Endothelial cell of umbilical vein (primary cell): ENCODE measurements at regions not wholly inside any gene's neighbourhood (a gene's known extent, or its start where the extent isn't known, plus 50 kb on each side); places are given as distances from the start of the nearest gene placed in this dataset.
"Not testable (repeated sequence)": the region's sequence is repeated elsewhere in the genome, so short reads cannot be mapped to it uniquely, and the experiment has no call there.

Source experiments
- BruUV-seq: library from RNA; stranded (reverse); fragments of 400-500 nt; replicated peaks from 2 replicates; lab custom pipeline; 2021; lab: Mats Ljungman, UMichigan
- CTCF ChIA-PET: fragments of 300-600, 350-600 bp; sonication (Branson Sonifier 250); formaldehyde crosslinking; loops from one replicate; lab custom pipeline; 2021; ENCODE audit warnings: antibody characterized with exemption, inconsistent platforms; lab: Charles Lee
- POLR2A ChIA-PET: fragments of 300-600, 350-600 bp; sonication (Branson Sonifier 250); formaldehyde crosslinking; loops from one replicate; lab custom pipeline; 2021; ENCODE audit warnings: antibody characterized with exemption, inconsistent platforms; lab: Charles Lee
- DNase-seq: peaks from one replicate; pipeline ENCODE4 v3.0.0-alpha.2; 2011; ENCODE audit warnings: low read depth, low spot score
- FAIRE-seq: peaks from 2 replicates; lab custom pipeline; 2011; peaks lifted over from hg19 to GRCh38; lab: Jason Lieb, UNC
- H2AFZ ChIP-seq: 2 replicates; pipeline ENCODE4 v1.6.0; 2012; ENCODE audit warnings: low read depth, low read length, control low read depth, inconsistent platforms
- H3K27ac ChIP-seq: 2 replicates; pipeline ENCODE4 v1.5.1; 2011; ENCODE audit warnings: low read depth, mild to moderate bottlenecking, control low read depth, low read length, moderate library complexity; ENCODE audit not compliant: insufficient read depth
- H3K27me3 ChIP-seq, 2 experiments: 2 replicates each; pipeline versions ENCODE4 v1.6.0 to v1.6.1; 2011; ENCODE audit warnings: low read length in 2 of 2, mixed read lengths in 1 of 2; ENCODE audit not compliant: control insufficient read depth in 2 of 2, insufficient read depth in 2 of 2
- H3K36me3 ChIP-seq, 2 experiments: 2 replicates in 1 of 2; 3 replicates in 1 of 2; pipeline ENCODE4 v1.5.1; 2011; ENCODE audit warnings: low read length in 2 of 2, mild to moderate bottlenecking in 1 of 2, moderate library complexity in 1 of 2; ENCODE audit not compliant: control insufficient read depth in 2 of 2, insufficient read depth in 2 of 2; ENCODE audit errors: extremely low read depth in 1 of 2
- H3K4me1 ChIP-seq: 3 replicates; pipeline ENCODE4 v1.5.1; 2011; ENCODE audit warnings: mild to moderate bottlenecking, low read length; ENCODE audit not compliant: control insufficient read depth, insufficient read depth; ENCODE audit errors: extremely low read depth
- H3K4me2 ChIP-seq: 2 replicates; pipeline ENCODE4 v1.6.1; 2011; ENCODE audit warnings: low read length, control low read depth, mixed read lengths; ENCODE audit not compliant: insufficient read depth
- H3K4me3 ChIP-seq, 3 experiments: fragments of 200-600 bp in 1 of 3; sonication (generic), shearing (Covaris generic) in 1 of 3; replicated peaks in 1 of 3; 2 replicates each; pipeline ENCODE4 v1.5.1; 2011 to 2016; ENCODE audit warnings: control low read depth in 3 of 3, low read length in 3 of 3, mild to moderate bottlenecking in 2 of 3, inconsistent platforms in 1 of 3, low read depth in 1 of 3, moderate library complexity in 1 of 3; ENCODE audit not compliant: insufficient read depth in 1 of 3
- H3K79me2 ChIP-seq: 2 replicates; pipeline ENCODE4 v1.6.0; 2012; ENCODE audit warnings: low read length, inconsistent platforms; ENCODE audit not compliant: control insufficient read depth, insufficient read depth
- H3K9ac ChIP-seq: replicated peaks from 2 replicates; pipeline ENCODE3; 2011; ENCODE audit warnings: low read length, control low read depth; ENCODE audit not compliant: insufficient read depth; ENCODE audit errors: extremely low read depth
- H3K9me1 ChIP-seq: replicated peaks from 3 replicates; pipeline ENCODE4 v1.6.0; 2011; ENCODE audit warnings: mild to moderate bottlenecking, low read length; ENCODE audit not compliant: control insufficient read depth, insufficient read depth; ENCODE audit errors: extremely low read depth
- H3K9me3 ChIP-seq: replicated peaks from 2 replicates; pipeline ENCODE4 v1.5.1; 2012; ENCODE audit warnings: low read length, inconsistent platforms; ENCODE audit not compliant: control insufficient read depth, insufficient read depth
- H4K20me1 ChIP-seq: replicated peaks from 2 replicates; pipeline ENCODE3; 2011; ENCODE audit warnings: mild to moderate bottlenecking, low read length; ENCODE audit not compliant: control insufficient read depth, insufficient read depth; ENCODE audit errors: extremely low read depth
- CTCF ChIP-seq, 2 donors: IDR thresholded peaks; 1 replicate in 1 of 2; 2 replicates in 1 of 2; pipeline ENCODE4 v1.5.1; 2011; ENCODE audit warnings: low read length in 2 of 2, mild to moderate bottlenecking in 2 of 2, moderate library complexity in 2 of 2, control low read depth in 1 of 2, inconsistent platforms in 1 of 2, low read depth in 1 of 2; ENCODE audit not compliant: insufficient read depth in 1 of 2; ENCODE audit errors: extremely low read depth in 1 of 2
- EZH2 ChIP-seq: IDR thresholded peaks from 2 replicates; pipeline ENCODE4 v1.6.1; 2012; ENCODE audit warnings: borderline replicate concordance, low read depth, mild to moderate bottlenecking, moderate library complexity, low read length, inconsistent platforms; ENCODE audit not compliant: severe bottlenecking
- FOS ChIP-seq: IDR thresholded peaks from 2 replicates; pipeline ENCODE4 v1.6.1; 2011; ENCODE audit warnings: mild to moderate bottlenecking, low read length, moderate library complexity, borderline replicate concordance; ENCODE audit not compliant: insufficient read depth
- GATA2 ChIP-seq: IDR thresholded peaks from 2 replicates; pipeline ENCODE4 v1.7.0; 2011; ENCODE audit warnings: low read depth, mild to moderate bottlenecking, moderate library complexity, mixed read lengths, low read length; ENCODE audit not compliant: insufficient read length, insufficient read depth
- JUN ChIP-seq: IDR thresholded peaks from 2 replicates; pipeline ENCODE4 v1.6.1; 2011; ENCODE audit warnings: borderline replicate concordance, low read depth; ENCODE audit not compliant: insufficient read length, insufficient read depth
- MAX ChIP-seq: IDR thresholded peaks from 2 replicates; pipeline ENCODE4 v1.6.1; 2011; ENCODE audit not compliant: insufficient read depth, insufficient read length
- MYC ChIP-seq: IDR thresholded peaks from one replicate; pipeline ENCODE4 v1.6.1; 2011; ENCODE audit warnings: mild to moderate bottlenecking, low read depth, low read length
- POLR2A ChIP-seq: IDR thresholded peaks from 2 replicates; pipeline ENCODE4 v1.6.1; 2012; ENCODE audit warnings: low read depth, mild to moderate bottlenecking, control low read depth, low read length
- POLR2AphosphoS5 ChIP-seq: IDR thresholded peaks from 2 replicates; pipeline ENCODE4 v1.6.1; 2012; ENCODE audit warnings: low read depth, mild to moderate bottlenecking, control low read depth, low read length, moderate library complexity; ENCODE audit not compliant: insufficient read depth
- dilution Hi-C: fragments of 300-500 bp; cut with MboI; formaldehyde crosslinking; loops from one replicate; pipeline ENCODE4 v1.15.0; 2019; ENCODE audit warnings: low sequenced_read_pairs; ENCODE audit not compliant: extremely low pct_ligation_motif_present
- intact Hi-C: fragments of 100-400 bp; cut with micrococcal nuclease; formaldehyde crosslinking; loops from one replicate; pipeline ENCODE4 v1.10.0; 2022

- intact Hi-C loops: no loop called here
- no peak for DNase-seq
- Histone ChIP-seq H3K79me2 (no peaks in the 10 kb centered on the region), H3K27ac (no peak overlapping the region), H4K20me1 (no peaks in the 10 kb centered on the region), H3K9ac (no peak overlapping the region), H3K4me2 (no peak overlapping the region), H2AFZ (no peak overlapping the region), H3K9me3 (no peaks in the 10 kb centered on the region), H3K27me3 (no peaks in the 10 kb centered on the region), H3K4me3 (no peak overlapping the region), H3K4me1 (no peaks in the 10 kb centered on the region), H3K9me1 (no peaks in the 10 kb centered on the region), H3K36me3 (no peaks in the 10 kb centered on the region)
- BruUV-seq: no TSS peak
- TF ChIP-seq JUN (no peak), MAX (no peak), POLR2A (no peak), MYC (no peak), EZH2 (no peak), GATA2 (no peak), POLR2AphosphoS5 (no peak), FOS (no peak), CTCF (IDR thresholded peaks at IDR 0.05; ENCODE audit: extremely low read depth in 1 of 2, insufficient read depth in 1 of 2, low read depth in 1 of 2, low read length in 2 of 2) (no peak)
- dilution Hi-C loops: no loop called here
- ChIA-PET CTCF (no interaction called here), POLR2A (no interaction called here)
- FAIRE-seq: no peak
Observed at GRCh38 chr11:134980819-134981710, 569.0 kb upstream of the B3GAT1 start.

DNA sequence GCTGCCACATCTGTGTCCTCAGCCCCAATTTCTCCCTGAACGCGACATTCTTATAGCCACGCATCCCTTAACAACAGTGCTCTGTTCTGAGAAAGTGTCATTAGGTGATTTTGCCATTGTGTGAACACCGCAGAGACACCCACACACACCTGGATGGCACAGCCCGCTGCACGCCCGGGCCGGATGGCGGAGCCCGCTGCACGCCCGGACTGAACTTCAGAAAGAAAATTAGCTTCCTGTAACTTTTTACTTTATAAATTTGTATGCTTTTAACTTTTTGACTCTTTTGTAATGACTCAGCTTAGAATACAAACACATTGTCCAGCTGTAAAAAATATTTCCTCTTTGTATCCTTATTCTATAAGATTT, 567.0 kb upstream of the B3GAT1 start:
- POLR2A ChIA-PET, H3K27me3 ChIP-seq, H3K9ac ChIP-seq, BruUV-seq, H4K20me1 ChIP-seq, H3K27ac ChIP-seq, FAIRE-seq, H3K79me2 ChIP-seq, dilution Hi-C loops, H3K9me3 ChIP-seq, H3K4me1 ChIP-seq, H3K4me3 ChIP-seq, DNase-seq, CTCF ChIA-PET, H3K36me3 ChIP-seq, intact Hi-C loops, H2AFZ ChIP-seq, H3K9me1 ChIP-seq, H3K4me2 ChIP-seq: not testable (repeated sequence)
